ENCODE measurements at regions not wholly inside any gene's neighbourhood (a gene's known extent, or its start where the extent isn't known, plus 50 kb on each side); places are given as distances from the start of the nearest gene placed in this dataset.
"Not testable (repeated sequence)": the region's sequence is repeated elsewhere in the genome, so short reads cannot be mapped to it uniquely, and the experiment has no call there.

- TF ChIP-seq EZH2phosphoT487 (IDR thresholded peaks at IDR 0.05; ENCODE audit: insufficient read depth, low read depth): no peak
- TF ChIP-seq EZH2 (IDR thresholded peaks at IDR 0.05; ENCODE audit: insufficient read depth, poor library complexity, severe bottlenecking): no peak
- H3K27ac ChIP-seq: no peak overlapping the region
- peak; percentile 56 for DNase-seq
- H2AFZ ChIP-seq: no peak overlapping the region
- H3K9me3 ChIP-seq (ENCODE audit: low read depth): no peaks in the 10 kb centered on the region
- no peak overlapping the region for H3K4me2 ChIP-seq (ENCODE audit: unreplicated experiment)
- no peak overlapping the region for H3K4me3 ChIP-seq
- WGBS, 2 experiments (ENCODE audit: low coverage in 1 of 2, low lambda C conversion rate in 2 of 2, missing lambda C conversion rate in 2 of 2): 92 to 97% methylated on average over 2 of the region's 2 CpGs
- H3K79me2 ChIP-seq (ENCODE audit: insufficient read depth): no peaks in the 10 kb centered on the region
- no peaks in the 10 kb centered on the region for H3K9me2 ChIP-seq (ENCODE audit: insufficient read depth)
- H3K4me1 ChIP-seq (ENCODE audit: insufficient read depth): peaks cover 47% of the 10 kb centered on the region
- H3K9ac ChIP-seq: no peak overlapping the region
- no peaks in the 10 kb centered on the region for H4K20me1 ChIP-seq (ENCODE audit: insufficient read depth)
- in situ Hi-C loops (cut with MboI): no loop called here
- H3F3A ChIP-seq (ENCODE audit: insufficient read depth): peaks cover 50% of the 10 kb centered on the region
- H3K27me3 ChIP-seq (replicated peaks; ENCODE audit: insufficient read depth): no peaks in the 10 kb centered on the region
- no peaks in the 10 kb centered on the region for H3K36me3 ChIP-seq (ENCODE audit: low read depth)
These were observed 182.8 kb downstream of the HS3ST3A1 start for GRCh38 chr17:13418891-13419290.

GRCh38 chr17:13417381-13417950 is 184.3 kb downstream of the HS3ST3A1 start:
- no peak for DNase-seq
- in situ Hi-C loops (cut with MboI): no loop called here
- 83 to 85% methylated on average over 2 of the region's 2 CpGs for WGBS, 2 experiments (ENCODE audit: low coverage in 1 of 2, low lambda C conversion rate in 2 of 2, missing lambda C conversion rate in 2 of 2)
- no peaks in the 10 kb centered on the region for H3K9me2 ChIP-seq (ENCODE audit: insufficient read depth)
- no peak overlapping the region for H3K4me2 ChIP-seq (ENCODE audit: unreplicated experiment)
- no peak overlapping the region for H3K4me3 ChIP-seq
- no peaks in the 10 kb centered on the region for H4K20me1 ChIP-seq (ENCODE audit: insufficient read depth)
- no peak overlapping the region for H3K9ac ChIP-seq
- H3K36me3 ChIP-seq (ENCODE audit: low read depth): no peaks in the 10 kb centered on the region
- H3K9me3 ChIP-seq (ENCODE audit: low read depth): no peaks in the 10 kb centered on the region
- H3K4me1 ChIP-seq (ENCODE audit: insufficient read depth): peaks cover 53% of the 10 kb centered on the region
- H2AFZ ChIP-seq: no peak overlapping the region
- no peak overlapping the region for H3K27ac ChIP-seq
- H3K79me2 ChIP-seq (ENCODE audit: insufficient read depth): no peaks in the 10 kb centered on the region
- no peak for TF ChIP-seq EZH2phosphoT487 (IDR thresholded peaks at IDR 0.05; ENCODE audit: insufficient read depth, low read depth)
- no peak for TF ChIP-seq EZH2 (IDR thresholded peaks at IDR 0.05; ENCODE audit: insufficient read depth, poor library complexity, severe bottlenecking)
- H3K27me3 ChIP-seq (replicated peaks; ENCODE audit: insufficient read depth): no peaks in the 10 kb centered on the region
- H3F3A ChIP-seq (ENCODE audit: insufficient read depth): peaks cover 57% of the 10 kb centered on the region

- no peaks in the 10 kb centered on the region for H4K20me1 ChIP-seq (ENCODE audit: insufficient read depth)
- H3K9me3 ChIP-seq (ENCODE audit: low read depth): no peaks in the 10 kb centered on the region
- H3K27me3 ChIP-seq (replicated peaks; ENCODE audit: insufficient read depth): no peaks in the 10 kb centered on the region
- no peaks in the 10 kb centered on the region for H3K79me2 ChIP-seq (ENCODE audit: insufficient read depth)
- peak overlapping the region; percentile 67 for H3K4me2 ChIP-seq (ENCODE audit: unreplicated experiment)
- peak; percentile 24 for DNase-seq
- TF ChIP-seq EZH2phosphoT487 (IDR thresholded peaks at IDR 0.05; ENCODE audit: insufficient read depth, low read depth): no peak
- no peak for TF ChIP-seq EZH2 (IDR thresholded peaks at IDR 0.05; ENCODE audit: insufficient read depth, poor library complexity, severe bottlenecking)
- H3K4me1 ChIP-seq (ENCODE audit: insufficient read depth): peaks cover 49% of the 10 kb centered on the region
- peak overlapping the region; percentile 26 for H3K9ac ChIP-seq
- no peaks in the 10 kb centered on the region for H3K36me3 ChIP-seq (ENCODE audit: low read depth)
- H2AFZ ChIP-seq: no peak overlapping the region
- peaks cover 53% of the 10 kb centered on the region for H3F3A ChIP-seq (ENCODE audit: insufficient read depth)
- peak overlapping the region; percentile 49 for H3K27ac ChIP-seq
- H3K4me3 ChIP-seq: no peak overlapping the region
- no peaks in the 10 kb centered on the region for H3K9me2 ChIP-seq (ENCODE audit: insufficient read depth)
- in situ Hi-C loops (cut with MboI): no loop called here
- WGBS, 2 experiments (ENCODE audit: low coverage in 1 of 2, low lambda C conversion rate in 2 of 2, missing lambda C conversion rate in 2 of 2): 77 to 78% methylated on average over 3 of the region's 3 CpGs
These were observed 184.9 kb downstream of the HS3ST3A1 start for GRCh38 chr17:13416748-13417363.

GRCh38 chr17:13415871-13416416 is 185.8 kb downstream of the HS3ST3A1 start:
- Histone ChIP-seq H3K79me2 (ENCODE audit: insufficient read depth) (no peaks in the 10 kb centered on the region), H3K36me3 (ENCODE audit: low read depth) (no peaks in the 10 kb centered on the region), H3K27ac (peak overlapping the region; percentile 49), H3K9ac (peak overlapping the region; percentile 26; the same call in 1 of the 2 replicates), H2AFZ (no peak overlapping the region), H3K4me2 (ENCODE audit: unreplicated experiment) (peak overlapping the region; percentile 67), H3K27me3 (replicated peaks; ENCODE audit: insufficient read depth) (no peaks in the 10 kb centered on the region), H3K9me3 (ENCODE audit: low read depth) (no peaks in the 10 kb centered on the region), H3K4me3 (0 out of 2 replicates have a peak overlapping the region, but pooled peaks have one; percentile 13), H3K9me2 (ENCODE audit: insufficient read depth) (no peaks in the 10 kb centered on the region), H3K4me1 (ENCODE audit: insufficient read depth) (peaks cover 49% of the 10 kb centered on the region), H4K20me1 (ENCODE audit: insufficient read depth) (no peaks in the 10 kb centered on the region), H3F3A (ENCODE audit: insufficient read depth) (peaks cover 53% of the 10 kb centered on the region)
- in situ Hi-C loops (cut with MboI): no loop called here
- DNase-seq: peak; percentile 93
- 1 to 4% methylated on average over 13 of the region's 13 CpGs for WGBS, 2 experiments (ENCODE audit: low coverage in 1 of 2, low lambda C conversion rate in 2 of 2, missing lambda C conversion rate in 2 of 2)
- TF ChIP-seq EZH2 (IDR thresholded peaks at IDR 0.05; ENCODE audit: insufficient read depth, poor library complexity, severe bottlenecking) (no peak), EZH2phosphoT487 (IDR thresholded peaks at IDR 0.05; ENCODE audit: insufficient read depth, low read depth) (no peak)

GRCh38 chr17:13415200-13415599 is 186.5 kb downstream of the HS3ST3A1 start:
- H2AFZ ChIP-seq; H4K20me1 ChIP-seq (ENCODE audit: insufficient read depth); H3K9me3 ChIP-seq (ENCODE audit: low read depth); H3K27me3 ChIP-seq (replicated peaks; ENCODE audit: insufficient read depth); in situ Hi-C loops (cut with MboI); H3K4me3 ChIP-seq; H3K9me2 ChIP-seq (ENCODE audit: insufficient read depth); H3K36me3 ChIP-seq (ENCODE audit: low read depth); H3K9ac ChIP-seq; H3K79me2 ChIP-seq (ENCODE audit: insufficient read depth); DNase-seq: not testable (repeated sequence)
- peak overlapping the region; percentile 67 for H3K4me2 ChIP-seq (ENCODE audit: unreplicated experiment)
- H3F3A ChIP-seq (ENCODE audit: insufficient read depth): peaks cover 54% of the 10 kb centered on the region
- H3K27ac ChIP-seq: peak overlapping the region; percentile 49
- 81 to 89% methylated on average over 3 of the region's 3 CpGs for WGBS, 2 experiments (ENCODE audit: low coverage in 1 of 2, low lambda C conversion rate in 2 of 2, missing lambda C conversion rate in 2 of 2)
- H3K4me1 ChIP-seq (ENCODE audit: insufficient read depth): peaks cover 49% of the 10 kb centered on the region

Measured in GM23248 (cell line).